Mucosa of descending colon (tissue), 3 donors: ENCODE measurements at regions not wholly inside any gene's neighbourhood (a gene's known extent, or its start where the extent isn't known, plus 50 kb on each side); places are given as distances from the start of the nearest gene placed in this dataset.

Experiments
- ATAC-seq: fragments of 200-7000 bp; cut with Tn5 transposase; one replicate; pipeline ENCODE4 v1.9.1; 2020; ENCODE audit warnings: mild to moderate bottlenecking, moderate library complexity
- DNase-seq, 3 donors: peaks; one replicate each; pipeline ENCODE4 v3.0.0-alpha.2; 2020
- H3K36me3 ChIP-seq: fragments of 200-600 bp; one replicate; pipeline ENCODE4 v1.8.0; 2021; ENCODE audit warnings: low read depth, mild to moderate bottlenecking
- H3K4me1 ChIP-seq: fragments of 200-600 bp; one replicate; pipeline ENCODE4 v1.8.0; 2021; ENCODE audit warnings: low read depth, mild to moderate bottlenecking
- H3K4me3 ChIP-seq: fragments of 200-600 bp; one replicate; pipeline ENCODE4 v1.8.0; 2021; ENCODE audit warnings: mild to moderate bottlenecking
- H3K9me3 ChIP-seq: fragments of 200-600 bp; one replicate; pipeline ENCODE4 v1.8.0; 2021; ENCODE audit warnings: mild to moderate bottlenecking
- intact Hi-C, 2 donors: fragments of 100-400 bp; cut with DNase I in 1 of 2; cut with micrococcal nuclease in 1 of 2; formaldehyde crosslinking; loops; one replicate each; pipeline versions ENCODE4 v1.11.0 to v1.11.1; 2022; cut with DNase I, micrococcal nuclease
- TF ChIP-seq, protein P1 (sequence below): fragments of 200-600 bp; IDR thresholded peaks from one replicate; pipeline ENCODE4 v1.8.0; 2022; ENCODE audit warnings: antibody characterized with exemption, mild to moderate bottlenecking
- donor health status: DM: no; HTN: no; CAD: no; lungs with moderate emphysema.
- donor health status: DM: no; HTN: no; CAD: no.
- donor health status: DM: no; HTN: yes; CAD: no.

- ATAC-seq: peak; percentile 61
Observed at GRCh38 chr3:95154766-95155165, 1091.9 kb downstream of the NSUN3 start.

DNA sequence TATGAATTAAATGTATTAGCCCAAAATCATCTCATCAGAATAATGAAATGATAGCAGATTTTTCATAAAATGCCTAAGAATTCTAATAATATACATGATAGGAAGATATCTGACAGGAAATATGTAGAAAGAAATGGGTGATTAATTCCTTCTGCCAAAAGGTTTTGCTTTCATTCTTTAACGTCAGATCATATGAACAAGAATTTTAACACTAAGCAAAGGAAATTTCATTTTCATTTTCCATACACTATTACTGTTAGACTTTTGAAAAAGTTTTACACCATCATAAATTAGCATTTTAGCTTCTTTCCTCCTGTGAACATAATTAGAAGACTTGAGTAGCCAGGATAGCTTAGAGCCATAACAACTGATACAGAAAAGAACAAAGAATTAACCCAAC, 1099.9 kb downstream of the NSUN3 start:
- DNase-seq (no peak), ATAC-seq (no peak)
- TF ChIP-seq, protein P1, sequence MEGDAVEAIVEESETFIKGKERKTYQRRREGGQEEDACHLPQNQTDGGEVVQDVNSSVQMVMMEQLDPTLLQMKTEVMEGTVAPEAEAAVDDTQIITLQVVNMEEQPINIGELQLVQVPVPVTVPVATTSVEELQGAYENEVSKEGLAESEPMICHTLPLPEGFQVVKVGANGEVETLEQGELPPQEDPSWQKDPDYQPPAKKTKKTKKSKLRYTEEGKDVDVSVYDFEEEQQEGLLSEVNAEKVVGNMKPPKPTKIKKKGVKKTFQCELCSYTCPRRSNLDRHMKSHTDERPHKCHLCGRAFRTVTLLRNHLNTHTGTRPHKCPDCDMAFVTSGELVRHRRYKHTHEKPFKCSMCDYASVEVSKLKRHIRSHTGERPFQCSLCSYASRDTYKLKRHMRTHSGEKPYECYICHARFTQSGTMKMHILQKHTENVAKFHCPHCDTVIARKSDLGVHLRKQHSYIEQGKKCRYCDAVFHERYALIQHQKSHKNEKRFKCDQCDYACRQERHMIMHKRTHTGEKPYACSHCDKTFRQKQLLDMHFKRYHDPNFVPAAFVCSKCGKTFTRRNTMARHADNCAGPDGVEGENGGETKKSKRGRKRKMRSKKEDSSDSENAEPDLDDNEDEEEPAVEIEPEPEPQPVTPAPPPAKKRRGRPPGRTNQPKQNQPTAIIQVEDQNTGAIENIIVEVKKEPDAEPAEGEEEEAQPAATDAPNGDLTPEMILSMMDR: no peak
- no peak overlapping the region for H3K4me3 ChIP-seq
- intact Hi-C loops: no loop called here
- H3K36me3 ChIP-seq: no peaks in the 10 kb centered on the region
- H3K9me3 ChIP-seq: no peaks in the 10 kb centered on the region
- no peaks in the 10 kb centered on the region for H3K4me1 ChIP-seq

More at GRCh38 chr3:95154766-95155165, 1091.9 kb downstream of the NSUN3 start:
- TF ChIP-seq, protein P1: no peak
- Histone ChIP-seq H3K4me3 (no peak overlapping the region), H3K36me3 (no peaks in the 10 kb centered on the region), H3K9me3 (no peaks in the 10 kb centered on the region), H3K4me1 (peaks cover 4% of the 10 kb centered on the region)
- DNase-seq: peak in 1 of 3 donors; percentile 6
- intact Hi-C loops: no loop called here

GRCh38 chr3:95167748-95168147, 1104.9 kb downstream of the NSUN3 start:
- Histone ChIP-seq H3K36me3 (no peaks in the 10 kb centered on the region), H3K4me1 (no peaks in the 10 kb centered on the region), H3K9me3 (no peaks in the 10 kb centered on the region), H3K4me3 (no peak overlapping the region)
- DNase-seq (no peak), ATAC-seq (no peak)
- intact Hi-C loops: no loop called here
- TF ChIP-seq, protein P1: no peak

- Histone ChIP-seq H3K36me3 (no peaks in the 10 kb centered on the region), H3K4me1 (no peaks in the 10 kb centered on the region), H3K4me3 (no peak overlapping the region), H3K9me3 (no peaks in the 10 kb centered on the region)
- TF ChIP-seq, protein P1: no peak
- no peak for DNase-seq
- ATAC-seq: no peak
- intact Hi-C loops: no loop called here
Observed at GRCh38 chr3:95168526-95168925, 1105.7 kb downstream of the NSUN3 start.

GRCh38 chr3:95172164-95172943, 1109.5 kb downstream of the NSUN3 start:
- H3K4me3 ChIP-seq: no peak overlapping the region
- intact Hi-C loops: no loop called here
- TF ChIP-seq, protein P1: no peak
- no peak for DNase-seq
- H3K36me3 ChIP-seq: no peaks in the 10 kb centered on the region
- no peaks in the 10 kb centered on the region for H3K4me1 ChIP-seq
- ATAC-seq: no peak
- H3K9me3 ChIP-seq: no peaks in the 10 kb centered on the region
